Uterus (tissue), 2 donors: ENCODE measurements at regions not wholly inside any gene's neighbourhood (a gene's known extent, or its start where the extent isn't known, plus 50 kb on each side); places are given as distances from the start of the nearest gene placed in this dataset.

Source experiments
- CTCF ChIP-seq, 4 experiments: fragments of 200-600 bp in 2 of 4; fragments of 450-650 bp in 2 of 4; sonication (generic) in 2 of 4; IDR thresholded peaks; one replicate each; pipeline ENCODE4 v1.5.1; 2016 to 2019; ENCODE audit warnings: antibody characterized with exemption in 4 of 4, mild to moderate bottlenecking in 2 of 4, moderate library complexity in 1 of 4
- POLR2A ChIP-seq, 2 donors: fragments of 450-650 bp; IDR thresholded peaks; one replicate each; pipeline ENCODE4 v1.6.1; 2016; ENCODE audit warnings: antibody characterized with exemption in 2 of 2, mild to moderate bottlenecking in 1 of 2, moderate library complexity in 1 of 2

GRCh38 chr5:152125661-152126205 lies 201.1 kb upstream of the GLRA1 start:
- TF ChIP-seq CTCF (IDR thresholded peaks at IDR 0.05) (no peak), POLR2A (IDR thresholded peaks at IDR 0.05) (no peak)
